ENCODE measurements at regions not wholly inside any gene's neighbourhood (a gene's known extent, or its start where the extent isn't known, plus 50 kb on each side); places are given as distances from the start of the nearest gene placed in this dataset.

DNA sequence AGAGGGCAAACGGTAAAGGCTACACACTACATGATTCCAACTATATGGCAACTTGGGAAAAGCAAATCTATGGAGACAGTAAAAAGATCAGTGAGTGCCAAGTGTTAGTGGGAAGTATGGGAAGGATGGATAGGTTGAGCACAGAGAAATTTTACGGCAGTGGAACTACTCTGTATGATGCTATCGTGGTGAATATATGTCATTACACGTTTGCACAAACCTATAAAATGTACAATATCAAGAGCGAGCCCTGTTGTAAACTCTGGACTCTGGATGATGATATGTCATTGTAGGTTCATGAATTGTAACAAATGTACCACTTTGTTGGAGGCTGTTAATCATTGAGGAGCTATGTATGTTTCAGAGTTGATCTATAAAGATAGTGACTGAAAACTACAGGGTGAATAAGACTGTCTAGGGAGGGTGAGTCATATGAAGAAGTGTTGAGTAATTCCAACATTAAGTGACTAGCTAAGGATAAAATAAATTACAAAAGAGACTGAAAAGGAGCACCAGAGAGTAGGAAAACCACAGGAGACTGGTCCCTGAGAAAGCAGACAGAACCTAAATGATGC lies 349.2 kb upstream of the LMO3 start:
- no peak overlapping the region for H3K4me3 ChIP-seq
- H3K27me3 ChIP-seq, result no peaks in the 10 kb centered on the region
- TF ChIP-seq, protein P1, sequence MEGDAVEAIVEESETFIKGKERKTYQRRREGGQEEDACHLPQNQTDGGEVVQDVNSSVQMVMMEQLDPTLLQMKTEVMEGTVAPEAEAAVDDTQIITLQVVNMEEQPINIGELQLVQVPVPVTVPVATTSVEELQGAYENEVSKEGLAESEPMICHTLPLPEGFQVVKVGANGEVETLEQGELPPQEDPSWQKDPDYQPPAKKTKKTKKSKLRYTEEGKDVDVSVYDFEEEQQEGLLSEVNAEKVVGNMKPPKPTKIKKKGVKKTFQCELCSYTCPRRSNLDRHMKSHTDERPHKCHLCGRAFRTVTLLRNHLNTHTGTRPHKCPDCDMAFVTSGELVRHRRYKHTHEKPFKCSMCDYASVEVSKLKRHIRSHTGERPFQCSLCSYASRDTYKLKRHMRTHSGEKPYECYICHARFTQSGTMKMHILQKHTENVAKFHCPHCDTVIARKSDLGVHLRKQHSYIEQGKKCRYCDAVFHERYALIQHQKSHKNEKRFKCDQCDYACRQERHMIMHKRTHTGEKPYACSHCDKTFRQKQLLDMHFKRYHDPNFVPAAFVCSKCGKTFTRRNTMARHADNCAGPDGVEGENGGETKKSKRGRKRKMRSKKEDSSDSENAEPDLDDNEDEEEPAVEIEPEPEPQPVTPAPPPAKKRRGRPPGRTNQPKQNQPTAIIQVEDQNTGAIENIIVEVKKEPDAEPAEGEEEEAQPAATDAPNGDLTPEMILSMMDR (IDR thresholded peaks at IDR 0.05), result no peak
- no peaks in the 10 kb centered on the region for H3K9me3 ChIP-seq
- no peaks in the 10 kb centered on the region for H3K4me1 ChIP-seq
- no peak for DNase-seq
- intact Hi-C loops (cut with DNase I; ENCODE audit: low total_unique reads), result no loop called here
- no peaks in the 10 kb centered on the region for H3K36me3 ChIP-seq
- H3K27ac ChIP-seq, result no peak overlapping the region

- H3K9me3 ChIP-seq, result no peaks in the 10 kb centered on the region
- H3K4me3 ChIP-seq, result no peak overlapping the region
- DNase-seq, result no peak
- no peaks in the 10 kb centered on the region for H3K4me1 ChIP-seq
- H3K36me3 ChIP-seq, result no peaks in the 10 kb centered on the region
- H3K27me3 ChIP-seq, result no peaks in the 10 kb centered on the region
- TF ChIP-seq, protein P1 (IDR thresholded peaks at IDR 0.05), result no peak
- intact Hi-C loops (cut with DNase I; ENCODE audit: low total_unique reads), result no loop called here
- no peak overlapping the region for H3K27ac ChIP-seq
Observed at GRCh38 chr12:16949871-16950667, 344.1 kb upstream of the LMO3 start.

GRCh38 chr12:16949371-16949770 lies 343.4 kb upstream of the LMO3 start:
- H3K36me3 ChIP-seq, result no peaks in the 10 kb centered on the region
- intact Hi-C loops (cut with DNase I; ENCODE audit: low total_unique reads), result no loop called here
- TF ChIP-seq, protein P1 (IDR thresholded peaks at IDR 0.05), result no peak

GRCh38 chr12:16946704-16947103 lies 340.7 kb upstream of the LMO3 start:
- Histone ChIP-seq H3K27ac (no peak overlapping the region), H3K36me3 (no peaks in the 10 kb centered on the region), H3K4me1 (no peaks in the 10 kb centered on the region), H3K4me3 (no peak overlapping the region), H3K9me3 (no peaks in the 10 kb centered on the region), H3K27me3 (no peaks in the 10 kb centered on the region)
- no peak for DNase-seq
- TF ChIP-seq, protein P1 (IDR thresholded peaks at IDR 0.05), result no peak
- intact Hi-C loops (cut with DNase I; ENCODE audit: low total_unique reads), result no loop called here

More at GRCh38 chr12:16949371-16949770, 343.4 kb upstream of the LMO3 start:
- Histone ChIP-seq H3K4me1 (no peaks in the 10 kb centered on the region), H3K9me3 (no peaks in the 10 kb centered on the region), H3K4me3 (no peak overlapping the region), H3K27ac (no peak overlapping the region), H3K27me3 (no peaks in the 10 kb centered on the region)
- DNase-seq, result no peak

DNA sequence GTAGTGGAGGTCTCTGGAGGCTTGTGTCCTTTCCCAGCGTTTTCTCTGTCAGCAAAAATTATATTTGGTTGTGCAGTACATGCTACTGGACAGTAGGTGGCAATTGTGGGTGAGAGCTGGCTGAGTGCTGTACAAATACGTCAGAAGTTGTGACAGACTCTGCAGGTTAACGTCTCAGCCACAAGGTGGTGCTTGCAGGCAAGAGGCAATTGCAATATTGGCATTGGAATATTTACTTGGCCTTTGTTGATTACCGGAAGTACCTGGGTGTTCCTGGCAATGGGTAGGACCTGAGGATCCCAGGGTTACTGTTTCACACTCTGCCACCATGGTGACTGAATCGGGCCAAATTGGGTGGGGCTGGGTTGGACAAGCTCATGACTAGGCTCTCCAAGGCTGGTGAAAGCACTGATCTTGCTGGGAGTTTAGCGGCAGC lies 333.9 kb upstream of the LMO3 start:
- intact Hi-C loops (cut with DNase I; ENCODE audit: low total_unique reads), result no loop called here
- H3K36me3 ChIP-seq, result no peaks in the 10 kb centered on the region
- H3K4me3 ChIP-seq, result no peak overlapping the region
- TF ChIP-seq, protein P1 (IDR thresholded peaks at IDR 0.05), result no peak
- H3K9me3 ChIP-seq, result peaks cover 0 to 11% (median 4%) of the 10 kb centered on the region in 3 donors
- H3K4me1 ChIP-seq, result no peaks in the 10 kb centered on the region
- no peaks in the 10 kb centered on the region for H3K27me3 ChIP-seq
- no peak overlapping the region for H3K27ac ChIP-seq
- no peak for DNase-seq

Measured in tibial artery (tissue), 4 donors.